Activated T-helper 17 cell treated with anti-CD3 and anti-CD28 coated beads, Interleukin-2, amount 50 U/mL, for 72 hours (primary cell): ENCODE measurements at regions not wholly inside any gene's neighbourhood (a gene's known extent, or its start where the extent isn't known, plus 50 kb on each side); places are given as distances from the start of the nearest gene placed in this dataset.

Source experiments
- ATAC-seq: fragments of 150-1000 bp; cut with Tn5 transposase; replicated peaks from 2 replicates; pipeline ENCODE4 v1.10.0; 2021; ENCODE audit warnings: mild to moderate bottlenecking, moderate library complexity
- H3K27ac Mint-ChIP-seq: one replicate; pipeline ENCODE4 v1.8.0; 2022; ENCODE audit warnings: mixed read lengths
- H3K27me3 Mint-ChIP-seq: one replicate; pipeline ENCODE4 v1.8.0; 2022; ENCODE audit warnings: mixed read lengths
- H3K36me3 Mint-ChIP-seq: one replicate; pipeline ENCODE4 v1.8.0; 2022; ENCODE audit warnings: low read depth, mild to moderate bottlenecking, mixed read lengths
- H3K4me1 Mint-ChIP-seq: one replicate; pipeline ENCODE4 v1.8.0; 2022; ENCODE audit warnings: mixed read lengths
- H3K4me3 Mint-ChIP-seq: one replicate; pipeline ENCODE4 v1.8.0; 2022; ENCODE audit warnings: mild to moderate bottlenecking, mixed read lengths
- H3K9me3 Mint-ChIP-seq: one replicate; pipeline ENCODE4 v1.8.0; 2022; ENCODE audit warnings: mixed read lengths

- H3K27me3 Mint-ChIP-seq = peaks cover 15% of the 10 kb centered on the region
- H3K4me3 Mint-ChIP-seq = no peak overlapping the region
- no peak for ATAC-seq
- H3K27ac Mint-ChIP-seq = no peak overlapping the region
- no peaks in the 10 kb centered on the region for H3K4me1 Mint-ChIP-seq
- H3K36me3 Mint-ChIP-seq = no peaks in the 10 kb centered on the region
- no peaks in the 10 kb centered on the region for H3K9me3 Mint-ChIP-seq
These were observed 53.8 kb downstream of the GJD2 start for GRCh38 chr15:34700891-34701427.

- Mint-ChIP-seq H3K4me1 (no peaks in the 10 kb centered on the region), H3K9me3 (no peaks in the 10 kb centered on the region), H3K27ac (no peak overlapping the region), H3K4me3 (no peak overlapping the region), H3K36me3 (no peaks in the 10 kb centered on the region), H3K27me3 (peaks cover 10% of the 10 kb centered on the region)
- ATAC-seq = no peak
These were observed 54.7 kb downstream of the GJD2 start for GRCh38 chr15:34699968-34700640.

DNA sequence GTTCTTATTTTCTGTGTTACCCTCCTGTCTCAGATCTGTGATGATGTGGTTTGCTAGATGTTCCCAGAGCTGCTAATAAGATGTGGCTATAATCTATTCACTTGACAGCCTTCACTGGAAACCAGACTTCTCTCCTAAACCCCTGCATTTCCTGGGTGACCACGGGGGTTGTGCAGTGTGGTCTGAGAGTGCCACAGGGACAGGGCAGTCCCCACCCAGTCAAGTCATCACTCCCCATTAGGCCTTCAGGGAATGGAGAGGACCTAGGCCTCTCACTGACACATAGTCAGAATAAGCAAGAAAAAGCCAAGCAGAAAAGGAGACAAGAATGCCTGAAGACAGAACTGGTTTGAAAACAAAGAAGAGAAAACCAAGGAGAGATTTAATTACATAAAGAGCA lies 58.3 kb downstream of the GJD2 start:
- no peaks in the 10 kb centered on the region for H3K4me1 Mint-ChIP-seq
- H3K4me3 Mint-ChIP-seq = no peak overlapping the region
- H3K27me3 Mint-ChIP-seq = peaks cover 26% of the 10 kb centered on the region
- H3K36me3 Mint-ChIP-seq = no peaks in the 10 kb centered on the region
- no peak overlapping the region for H3K27ac Mint-ChIP-seq
- H3K9me3 Mint-ChIP-seq = no peaks in the 10 kb centered on the region
- no peak for ATAC-seq

DNA sequence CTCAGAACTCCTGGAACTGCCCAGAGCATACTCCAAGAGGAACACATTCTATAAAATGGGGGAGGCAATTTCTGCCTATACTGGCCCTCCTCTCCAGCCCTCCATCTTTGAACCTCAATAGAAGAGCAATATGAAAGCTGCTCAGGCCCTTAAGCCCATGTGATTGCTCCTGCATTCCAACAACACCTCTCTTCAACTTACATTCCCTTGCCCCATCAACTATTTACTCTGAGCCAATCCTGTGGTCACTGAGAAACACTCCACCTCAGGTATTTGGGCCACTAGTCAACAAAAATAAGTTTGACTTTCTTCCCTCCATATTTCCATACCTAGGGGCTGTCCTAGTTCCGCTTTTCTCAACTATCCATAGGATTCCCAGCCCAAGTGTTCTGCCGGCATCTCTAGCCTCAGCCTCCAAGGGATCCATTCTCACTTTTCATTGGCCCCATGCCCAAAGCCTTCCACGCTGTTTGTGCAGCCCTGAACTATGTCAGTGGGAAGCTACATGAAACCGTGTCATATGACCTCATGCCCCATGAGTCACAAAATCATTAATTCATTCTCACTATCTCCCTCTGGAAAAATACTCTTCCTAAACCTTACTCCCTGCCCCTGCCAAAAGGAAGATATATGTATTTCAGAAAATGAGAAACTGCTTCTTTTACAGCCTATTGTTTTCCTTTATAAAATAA lies 61.6 kb downstream of the GJD2 start:
- Mint-ChIP-seq H3K9me3 (peaks cover 4% of the 10 kb centered on the region), H3K36me3 (no peaks in the 10 kb centered on the region), H3K4me3 (no peak overlapping the region), H3K27ac (no peak overlapping the region), H3K27me3 (peaks cover 16% of the 10 kb centered on the region), H3K4me1 (peaks cover 10% of the 10 kb centered on the region)
- ATAC-seq = no peak

- H3K4me3 Mint-ChIP-seq = no peak overlapping the region
- H3K36me3 Mint-ChIP-seq = no peaks in the 10 kb centered on the region
- peaks cover 16% of the 10 kb centered on the region for H3K27me3 Mint-ChIP-seq
- H3K9me3 Mint-ChIP-seq = peaks cover 4% of the 10 kb centered on the region
- H3K27ac Mint-ChIP-seq = no peak overlapping the region
- H3K4me1 Mint-ChIP-seq = peaks cover 10% of the 10 kb centered on the region
- no peak for ATAC-seq
These were observed 63.8 kb downstream of the GJD2 start for GRCh38 chr15:34691034-34691433.

- H3K4me3 Mint-ChIP-seq = no peak overlapping the region
- H3K4me1 Mint-ChIP-seq = peaks cover 10% of the 10 kb centered on the region
- H3K36me3 Mint-ChIP-seq = no peaks in the 10 kb centered on the region
- H3K9me3 Mint-ChIP-seq = peaks cover 4% of the 10 kb centered on the region
- no peak overlapping the region for H3K27ac Mint-ChIP-seq
- peaks cover 25% of the 10 kb centered on the region for H3K27me3 Mint-ChIP-seq
- ATAC-seq = no peak
These were observed 66.1 kb downstream of the GJD2 start for GRCh38 chr15:34688699-34689098.

GRCh38 chr15:34684351-34684750 lies 70.4 kb downstream of the GJD2 start:
- Mint-ChIP-seq H3K36me3 (no peaks in the 10 kb centered on the region), H3K27me3 (peaks cover 31% of the 10 kb centered on the region), H3K4me3 (no peak overlapping the region), H3K4me1 (no peaks in the 10 kb centered on the region), H3K9me3 (peaks cover 4% of the 10 kb centered on the region), H3K27ac (no peak overlapping the region)
- ATAC-seq = no peak

GRCh38 chr15:34682674-34683073 lies 72.1 kb downstream of the GJD2 start:
- Mint-ChIP-seq H3K4me1 (no peaks in the 10 kb centered on the region), H3K27me3 (peaks cover 31% of the 10 kb centered on the region), H3K27ac (no peak overlapping the region), H3K9me3 (no peaks in the 10 kb centered on the region), H3K4me3 (no peak overlapping the region), H3K36me3 (no peaks in the 10 kb centered on the region)
- no peak for ATAC-seq

- Mint-ChIP-seq H3K36me3 (no peaks in the 10 kb centered on the region), H3K27me3 (peaks cover 24% of the 10 kb centered on the region), H3K4me3 (no peak overlapping the region), H3K4me1 (no peaks in the 10 kb centered on the region), H3K9me3 (no peaks in the 10 kb centered on the region), H3K27ac (no peak overlapping the region)
- no peak for ATAC-seq
These were observed 75.5 kb downstream of the GJD2 start for GRCh38 chr15:34679291-34679690.

DNA sequence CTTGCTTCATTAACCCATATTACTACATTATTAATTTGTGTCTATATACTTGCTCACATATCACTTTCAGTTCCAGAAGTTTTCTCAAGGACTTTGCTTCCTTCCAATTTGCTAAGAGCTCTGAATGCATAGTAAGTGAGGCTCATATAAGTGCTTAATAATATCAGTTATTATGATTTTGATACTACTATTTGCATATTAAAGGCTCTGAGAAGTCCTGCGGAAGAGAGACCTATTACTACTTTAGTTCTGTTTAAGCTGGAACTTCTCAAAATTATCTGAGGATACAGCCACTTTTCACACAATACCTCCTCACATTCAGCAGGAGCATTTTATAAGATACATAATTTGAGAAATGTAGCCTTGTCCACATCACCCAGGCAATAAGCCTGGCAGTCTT lies 81.6 kb downstream of the GJD2 start:
- H3K4me3 Mint-ChIP-seq = no peak overlapping the region
- H3K27me3 Mint-ChIP-seq = peaks cover 33% of the 10 kb centered on the region
- no peak for ATAC-seq
- H3K27ac Mint-ChIP-seq = no peak overlapping the region
- no peaks in the 10 kb centered on the region for H3K4me1 Mint-ChIP-seq
- no peaks in the 10 kb centered on the region for H3K36me3 Mint-ChIP-seq
- no peaks in the 10 kb centered on the region for H3K9me3 Mint-ChIP-seq

- H3K27me3 Mint-ChIP-seq = peaks cover 27% of the 10 kb centered on the region
- H3K4me1 Mint-ChIP-seq = no peaks in the 10 kb centered on the region
- H3K9me3 Mint-ChIP-seq = no peaks in the 10 kb centered on the region
- no peak for ATAC-seq
- H3K4me3 Mint-ChIP-seq = no peak overlapping the region
- H3K36me3 Mint-ChIP-seq = no peaks in the 10 kb centered on the region
- H3K27ac Mint-ChIP-seq = no peak overlapping the region
These were observed 82.2 kb upstream of the GOLGA8B start for GRCh38 chr15:34665498-34666116.

GRCh38 chr15:34664418-34664817 lies 81.0 kb upstream of the GOLGA8B start:
- no peak for ATAC-seq
- Mint-ChIP-seq H3K27me3 (peaks cover 30% of the 10 kb centered on the region), H3K27ac (no peak overlapping the region), H3K4me1 (no peaks in the 10 kb centered on the region), H3K36me3 (no peaks in the 10 kb centered on the region), H3K4me3 (no peak overlapping the region), H3K9me3 (no peaks in the 10 kb centered on the region)

DNA sequence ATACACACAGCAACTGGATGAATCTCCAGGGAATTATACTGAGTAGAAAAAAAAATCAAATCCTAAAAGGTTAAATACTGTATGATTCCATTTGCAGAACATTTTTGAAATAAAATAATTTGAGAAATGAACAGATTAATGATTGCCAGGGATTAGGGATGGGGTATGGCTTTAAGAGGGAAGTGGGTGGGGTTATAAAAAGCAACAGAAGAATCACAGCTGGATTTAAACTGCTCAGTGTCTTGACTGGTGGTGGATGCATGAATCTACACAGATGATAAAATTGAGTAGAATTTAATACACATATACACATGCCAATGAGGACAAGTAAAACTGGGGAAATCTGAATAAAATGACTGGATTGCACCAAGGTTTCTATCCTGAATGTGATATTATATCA lies 79.7 kb upstream of the GOLGA8B start:
- Mint-ChIP-seq H3K27ac (no peak overlapping the region), H3K4me3 (no peak overlapping the region), H3K9me3 (no peaks in the 10 kb centered on the region), H3K27me3 (peaks cover 28% of the 10 kb centered on the region), H3K36me3 (no peaks in the 10 kb centered on the region), H3K4me1 (no peaks in the 10 kb centered on the region)
- no peak for ATAC-seq

DNA sequence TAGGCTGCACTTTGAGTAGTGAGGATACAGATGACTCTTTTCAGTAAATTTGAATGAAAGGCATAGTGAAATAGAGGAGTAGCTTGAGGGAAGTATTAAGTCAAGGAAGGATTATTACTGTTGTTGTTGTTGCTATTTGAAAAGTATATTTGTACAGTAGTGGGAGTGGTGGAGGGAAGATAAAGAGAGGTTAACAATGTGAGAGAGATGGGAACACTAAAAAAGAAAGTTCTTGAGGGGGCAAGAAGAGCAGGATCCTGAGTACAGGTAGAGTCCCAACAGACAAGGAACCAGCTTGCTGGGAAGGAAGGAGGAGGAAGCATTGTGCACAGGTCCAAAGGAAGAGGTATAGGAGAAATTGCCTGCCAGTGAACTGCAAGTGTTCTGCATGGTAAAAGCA lies 75.6 kb upstream of the GOLGA8B start:
- Mint-ChIP-seq H3K4me1 (no peaks in the 10 kb centered on the region), H3K27ac (no peak overlapping the region), H3K9me3 (no peaks in the 10 kb centered on the region), H3K36me3 (no peaks in the 10 kb centered on the region), H3K27me3 (peaks cover 44% of the 10 kb centered on the region), H3K4me3 (no peak overlapping the region)
- ATAC-seq = no peak
